A172 (cell line): ENCODE measurements at regions not wholly inside any gene's neighbourhood (a gene's known extent, or its start where the extent isn't known, plus 50 kb on each side); places are given as distances from the start of the nearest gene placed in this dataset.
A peak's percentile ranks its signal among the peaks of the same experiment; 100 is the strongest.

Experiments used
- DNase-seq: peaks from one replicate; pipeline ENCODE4 v3.0.0-alpha.2; 2015; ENCODE audit warnings: low spot score

DNA sequence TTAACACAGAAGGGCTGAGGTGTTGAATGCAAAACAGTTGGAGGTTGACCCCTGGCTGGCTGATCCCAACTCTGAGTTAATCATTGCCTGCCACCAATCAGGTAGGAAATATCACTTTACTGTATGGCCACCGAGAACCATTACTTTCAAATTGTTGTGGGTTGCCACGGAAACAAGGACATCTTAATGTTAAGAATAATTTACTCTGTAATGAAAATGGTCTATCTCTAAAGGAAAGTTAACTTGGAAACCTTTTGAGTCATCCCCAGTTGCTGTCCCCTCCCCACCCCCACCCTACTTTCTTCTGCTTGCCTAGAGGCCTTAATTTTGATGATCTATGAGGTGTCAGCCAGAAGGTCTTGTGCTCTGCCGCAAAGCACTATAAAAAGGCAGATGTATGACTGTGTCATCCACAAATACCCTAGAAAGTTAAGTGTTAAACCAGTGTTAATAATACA, 78.7 kb upstream of the SNRK start:
- DNase-seq: peak; percentile 58

DNA sequence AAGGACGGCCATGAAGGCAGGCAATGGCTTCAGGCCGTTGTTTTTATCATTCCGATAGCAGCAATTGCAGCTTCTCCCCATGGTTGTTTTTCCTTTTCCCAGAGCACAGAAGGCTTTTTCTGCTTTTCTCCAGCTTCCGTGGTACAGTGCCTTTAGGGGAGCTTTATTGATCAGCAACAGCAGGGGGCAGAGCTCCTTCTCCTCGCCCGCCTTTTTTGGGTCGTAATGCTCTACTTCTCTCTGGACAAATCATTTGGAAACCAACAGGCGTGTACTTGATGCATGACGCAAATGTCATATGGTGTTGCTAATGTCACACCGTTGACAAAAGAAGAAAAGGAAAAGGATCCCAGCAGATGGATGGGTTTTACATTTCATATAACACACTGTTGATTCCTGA, 79.7 kb upstream of the SNRK start:
- no peak for DNase-seq

- no peak for DNase-seq
Measured at GRCh38 chr3:43206105-43206504, 80.2 kb upstream of the SNRK start.

- no peak for DNase-seq
Measured at GRCh38 chr3:43203022-43203421, 83.3 kb upstream of the SNRK start.

DNA sequence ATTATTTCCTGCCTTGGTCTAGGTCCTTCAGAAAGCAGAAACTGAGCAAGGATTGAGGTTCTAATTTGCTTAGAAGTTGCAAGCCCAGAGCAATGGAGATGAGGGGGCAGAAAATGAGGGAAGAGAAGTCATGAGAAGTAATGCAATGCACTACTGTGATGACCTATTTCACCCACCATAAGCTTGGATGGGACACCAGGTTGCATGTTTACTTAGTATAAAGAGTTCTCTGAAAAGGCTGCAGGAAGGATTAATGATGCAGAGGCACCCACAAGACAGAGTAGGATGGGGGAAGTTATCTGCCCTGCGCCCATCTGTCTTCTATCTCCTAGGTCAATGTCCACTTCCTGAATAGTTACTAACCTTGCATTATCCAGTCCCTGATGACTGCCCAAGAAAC, 84.8 kb upstream of the SNRK start:
- no peak for DNase-seq

- DNase-seq: no peak
Measured at GRCh38 chr3:43199645-43200306, 86.6 kb upstream of the SNRK start.

DNA sequence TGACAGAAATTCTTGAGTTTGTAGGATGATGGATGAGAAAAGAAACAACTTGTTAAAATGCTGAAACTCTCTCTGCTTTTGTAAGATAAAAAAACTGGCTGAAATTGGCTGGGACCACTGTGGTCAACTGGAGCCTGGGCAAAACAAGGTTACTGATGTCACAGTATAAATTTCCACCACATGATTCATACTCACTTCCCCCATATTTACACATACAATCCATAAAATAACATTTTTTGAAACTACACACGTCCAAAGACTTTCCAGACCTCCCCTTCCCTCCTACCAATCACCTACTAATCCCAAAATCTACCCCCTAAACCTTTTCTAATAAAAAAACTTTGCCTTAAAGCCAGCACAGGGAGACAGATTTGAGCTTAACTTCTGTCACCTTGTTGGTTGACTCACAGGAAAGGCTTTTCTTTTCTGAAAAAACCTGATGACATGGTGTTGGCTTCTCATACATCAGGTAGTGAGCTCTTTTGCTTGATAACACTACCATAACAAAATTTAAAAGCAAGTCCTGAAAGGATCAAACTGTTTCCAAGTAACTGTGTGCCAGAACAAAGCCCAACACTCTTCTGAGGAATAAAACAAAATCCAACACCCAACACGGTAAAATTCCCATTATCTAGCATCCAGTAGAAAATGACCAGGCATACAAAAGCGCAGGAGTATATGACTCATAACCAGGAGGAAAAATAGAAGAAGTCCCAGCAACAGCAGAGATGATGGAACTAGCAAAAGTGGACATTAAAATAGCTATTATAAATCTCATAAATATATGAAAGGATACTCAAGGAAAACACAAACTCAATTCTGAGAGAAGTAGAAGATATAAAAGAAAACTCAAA, 87.3 kb upstream of the SNRK start:
- no peak for DNase-seq

DNA sequence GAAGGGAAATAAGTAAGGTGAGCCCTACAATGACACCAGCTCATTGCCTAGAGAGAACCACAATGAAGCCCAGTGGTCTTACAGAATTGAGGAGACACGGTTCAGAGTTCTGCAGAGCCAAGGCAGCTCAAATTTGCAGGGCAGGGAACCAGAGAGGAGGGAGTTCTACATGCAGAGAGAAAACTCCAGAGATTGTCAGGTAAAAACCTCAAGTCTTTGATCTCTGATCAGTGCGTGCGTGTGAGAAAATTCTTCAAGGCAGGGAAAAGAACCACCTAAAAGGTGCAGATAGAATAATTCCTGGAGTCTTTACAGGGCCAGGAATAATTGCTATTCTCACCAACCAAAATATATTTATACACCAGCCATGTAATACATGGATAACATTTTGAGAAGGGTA, 88.0 kb upstream of the SNRK start:
- DNase-seq: no peak

- DNase-seq: no peak
Measured at GRCh38 chr3:43197181-43197580, 89.2 kb upstream of the SNRK start.

- DNase-seq: no peak
Measured at GRCh38 chr3:43196721-43197120, 89.6 kb upstream of the SNRK start.

GRCh38 chr3:43195115-43195498, 89.2 kb upstream of the POMGNT2 start:
- DNase-seq: no peak

DNA sequence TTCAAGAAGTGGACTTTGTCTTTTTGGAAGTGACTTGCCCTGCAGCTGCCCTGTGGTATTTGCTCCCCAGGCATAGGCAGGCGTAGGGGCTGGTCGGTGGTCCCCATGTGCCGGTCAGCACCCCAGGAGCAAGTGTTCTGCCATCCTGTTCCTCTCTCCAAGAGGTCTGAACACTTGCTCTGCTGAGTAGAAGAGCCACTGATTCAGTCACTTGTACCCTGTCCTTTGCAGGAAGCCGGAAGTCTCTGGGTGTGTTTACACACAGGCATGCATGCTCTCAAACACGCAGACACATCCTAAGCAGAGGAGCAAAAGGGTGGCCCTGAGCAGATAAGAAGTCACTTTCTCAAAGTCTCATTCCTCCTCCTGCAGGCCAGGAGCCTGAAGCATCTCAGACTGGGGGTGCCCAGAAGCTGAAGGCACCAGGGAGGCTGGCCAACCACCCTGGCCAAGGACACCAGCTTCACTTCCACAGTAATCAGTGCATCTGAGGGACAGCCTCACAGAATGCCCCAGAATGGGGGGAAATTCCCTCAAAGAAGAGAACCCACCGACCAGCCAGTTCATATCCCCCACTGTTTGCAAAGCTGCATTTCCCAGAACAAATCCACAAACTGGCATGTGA, 88.7 kb upstream of the POMGNT2 start:
- DNase-seq: no peak

GRCh38 chr3:43194069-43194468, 88.2 kb upstream of the POMGNT2 start:
- no peak for DNase-seq

DNA sequence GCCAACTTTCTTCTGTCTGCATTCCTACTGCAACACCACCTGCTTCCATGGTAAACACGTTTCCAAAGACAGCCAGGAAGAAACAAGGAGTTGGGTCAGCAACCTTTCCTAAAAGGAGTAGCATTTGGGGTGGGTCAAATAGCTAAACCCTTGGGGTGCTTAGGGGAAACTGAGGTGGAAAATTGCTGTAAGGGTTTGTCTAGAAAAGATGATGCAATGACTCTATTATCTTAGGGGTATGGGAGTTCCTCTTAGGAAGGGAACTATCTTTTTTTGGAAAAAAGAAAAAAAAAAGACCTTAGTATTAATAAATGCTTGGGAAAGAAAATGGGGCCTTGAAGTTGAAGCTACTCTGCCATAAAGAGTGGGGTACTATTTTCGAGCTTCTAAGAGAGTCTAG, 86.1 kb upstream of the POMGNT2 start:
- DNase-seq: no peak

DNA sequence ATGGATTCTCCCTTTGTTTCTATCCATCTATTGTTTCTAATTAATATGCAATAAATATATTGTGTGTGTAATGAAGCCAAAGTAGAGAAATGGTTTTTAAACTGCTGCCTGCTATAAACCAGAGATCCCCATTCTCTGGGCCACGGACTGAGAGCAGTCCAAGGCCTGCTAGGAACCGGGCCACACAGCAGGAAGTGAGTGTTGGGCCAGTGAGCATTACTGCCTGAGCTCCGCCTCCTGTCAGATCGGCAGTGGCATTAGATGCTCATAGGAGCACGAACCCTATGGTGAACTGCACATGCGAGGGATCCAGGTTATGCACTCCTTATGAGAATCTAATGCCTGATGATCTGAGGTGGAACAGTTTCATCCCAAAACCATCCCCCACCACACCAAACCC, 85.2 kb upstream of the POMGNT2 start:
- DNase-seq: peak; percentile 60

GRCh38 chr3:43190670-43191069, 84.8 kb upstream of the POMGNT2 start:
- peak; percentile 85 for DNase-seq

DNA sequence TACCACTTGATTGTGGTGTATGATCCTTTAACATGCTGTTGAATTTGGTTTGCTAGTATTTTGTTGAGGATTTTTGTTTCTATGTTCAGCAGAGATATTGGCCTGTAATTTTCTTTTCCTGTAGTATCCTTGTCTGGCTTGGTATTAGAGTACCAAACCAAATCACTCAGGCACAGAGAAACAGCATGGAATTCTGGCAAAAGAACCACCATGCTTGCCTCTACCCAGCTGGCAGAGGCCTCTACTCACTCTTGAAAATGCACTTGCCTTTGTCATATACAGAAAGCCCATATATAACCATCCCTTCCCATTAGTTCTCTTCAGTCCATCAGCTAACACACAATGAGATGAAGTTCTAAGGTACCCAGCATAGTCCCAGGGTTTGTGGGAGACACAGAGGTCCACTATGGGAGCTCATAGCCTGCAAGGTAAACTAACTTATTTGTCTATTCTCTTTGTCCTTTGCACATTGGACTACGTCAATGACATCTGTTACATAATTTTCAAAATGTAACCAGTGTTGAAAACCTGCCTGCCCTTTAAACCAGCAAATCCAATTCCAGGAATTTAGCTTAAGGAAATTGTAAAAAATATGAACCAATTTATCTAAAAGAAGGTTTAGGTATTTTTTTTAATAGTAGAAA, 82.1 kb upstream of the POMGNT2 start:
- DNase-seq: no peak

DNA sequence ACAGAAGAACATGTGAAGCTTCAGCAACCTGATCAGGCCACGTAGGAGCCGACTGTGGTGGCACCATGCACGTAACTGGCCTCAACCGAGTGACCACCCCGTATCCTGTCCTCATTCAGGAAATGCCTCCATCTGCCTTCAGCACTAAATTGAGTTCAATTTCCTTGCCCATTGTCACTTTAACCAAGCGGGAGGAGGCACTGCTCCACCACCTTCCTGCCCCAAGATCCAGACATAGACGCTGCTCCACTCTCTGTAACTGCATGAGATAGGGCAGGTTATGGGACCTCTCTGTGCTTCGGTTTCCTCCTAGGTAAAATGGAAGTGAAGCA, 80.1 kb upstream of the POMGNT2 start:
- DNase-seq: no peak

DNA sequence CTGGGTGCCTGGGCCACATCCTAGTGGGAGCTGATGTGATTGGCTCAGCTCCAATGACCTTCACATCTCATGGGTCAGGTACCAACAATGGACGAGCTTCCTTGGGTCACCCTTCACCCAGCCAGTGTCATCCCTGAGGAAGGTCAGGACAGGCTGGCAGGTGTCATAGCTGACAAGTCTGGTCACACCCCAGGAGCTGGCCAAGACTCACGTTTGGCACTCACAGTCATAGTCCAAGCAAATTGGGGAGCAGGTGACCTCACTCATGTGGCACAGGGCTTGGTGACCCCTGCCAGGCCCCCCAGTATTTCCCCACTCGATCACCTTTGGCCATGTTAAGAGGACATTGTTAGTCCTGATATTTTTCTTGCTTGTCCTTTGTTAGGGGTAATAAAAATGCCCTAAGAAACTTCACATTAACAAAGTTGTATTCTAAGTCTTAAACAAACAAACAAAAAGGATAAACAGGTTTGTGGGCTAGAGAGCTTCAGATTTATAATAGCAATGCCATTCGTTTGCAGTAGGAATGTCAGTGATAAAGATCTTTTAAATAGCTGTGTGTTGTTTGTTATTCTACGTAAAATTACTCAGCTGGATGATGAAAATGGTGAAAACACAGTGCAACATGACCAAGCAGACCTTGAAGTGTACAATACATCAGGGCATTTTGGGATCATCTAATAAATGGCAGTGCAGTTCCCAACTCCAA, 79.5 kb upstream of the POMGNT2 start:
- DNase-seq: peak; percentile 50

- no peak for DNase-seq
Measured at GRCh38 chr3:43183456-43183855, 77.6 kb upstream of the POMGNT2 start.

DNA sequence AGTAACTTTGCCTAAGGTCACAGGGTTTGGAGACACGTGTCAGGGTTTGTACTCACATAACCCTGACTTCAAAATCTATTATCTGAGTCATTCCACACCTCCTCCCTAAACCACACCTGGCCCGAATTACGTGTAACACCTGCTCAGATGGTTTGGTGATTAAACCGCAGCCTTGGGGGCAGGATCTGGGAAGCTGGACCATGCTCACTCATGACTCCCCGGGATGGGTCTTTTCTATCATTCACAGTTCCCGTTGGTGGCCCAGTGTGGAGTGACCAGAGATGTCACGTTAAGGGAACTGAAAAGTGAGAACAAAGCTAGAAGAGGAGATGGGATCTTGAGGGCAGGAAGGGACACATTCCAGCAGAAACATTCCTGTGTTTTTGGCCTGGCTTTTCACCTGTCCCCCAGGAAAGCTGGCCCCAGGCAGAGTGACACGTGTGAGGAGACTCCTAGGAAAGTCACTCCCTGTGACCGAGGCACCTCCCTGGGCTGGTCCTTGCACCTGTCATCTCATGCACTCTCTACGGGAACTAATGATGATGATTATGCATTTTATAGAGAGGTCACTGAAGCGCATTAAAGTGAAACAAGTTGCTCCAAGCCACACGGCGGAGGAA, 75.4 kb upstream of the POMGNT2 start:
- no peak for DNase-seq

DNA sequence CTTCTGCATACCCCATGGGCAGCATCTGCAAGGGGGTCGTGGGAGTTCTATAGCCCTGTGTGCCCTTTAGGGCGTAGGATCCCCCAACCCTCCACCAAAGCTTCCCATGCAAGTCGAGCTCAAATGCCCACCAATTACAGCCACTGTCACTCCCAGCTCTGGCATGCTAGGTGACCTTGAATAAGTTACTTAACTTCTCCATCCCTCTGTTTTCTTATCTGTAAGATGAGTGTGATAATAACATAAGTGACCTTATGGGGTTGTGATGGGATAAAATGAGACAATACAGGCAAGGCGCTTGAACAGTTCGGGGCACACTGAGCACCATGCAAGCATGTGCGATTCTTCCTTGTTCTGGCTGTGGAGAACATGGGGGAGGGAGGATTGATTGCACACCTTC, 74.8 kb upstream of the POMGNT2 start:
- DNase-seq: no peak
